NB4 (cell line): ENCODE measurements at regions not wholly inside any gene's neighbourhood (a gene's known extent, or its start where the extent isn't known, plus 50 kb on each side); places are given as distances from the start of the nearest gene placed in this dataset.

ENCODE experiments used
- DNase-seq: peaks from one replicate; pipeline ENCODE4 v3.0.0; 2010; ENCODE audit warnings: low read depth
- H3K4me3 ChIP-seq: one replicate; pipeline ENCODE4 v1.5.1; 2011; ENCODE audit warnings: mild to moderate bottlenecking, low read depth, low read length, moderate library complexity
- CTCF ChIP-seq: IDR thresholded peaks from one replicate; pipeline ENCODE4 v1.5.1; 2012; ENCODE audit warnings: low read depth, low read length
- MYC ChIP-seq: IDR thresholded peaks from 2 replicates; pipeline ENCODE4 v1.6.1; 2011; ENCODE audit warnings: low read depth, low read length
- POLR2A ChIP-seq: IDR thresholded peaks from 2 replicates; pipeline ENCODE4 v1.6.1; 2011; ENCODE audit warnings: mild to moderate bottlenecking; ENCODE audit not compliant: insufficient read length; ENCODE audit errors: extremely low read depth
- TF ChIP-seq, protein P1 (sequence below): IDR thresholded peaks from 2 replicates; pipeline ENCODE4 v1.6.1; 2011; ENCODE audit warnings: low read depth, low read length

DNA sequence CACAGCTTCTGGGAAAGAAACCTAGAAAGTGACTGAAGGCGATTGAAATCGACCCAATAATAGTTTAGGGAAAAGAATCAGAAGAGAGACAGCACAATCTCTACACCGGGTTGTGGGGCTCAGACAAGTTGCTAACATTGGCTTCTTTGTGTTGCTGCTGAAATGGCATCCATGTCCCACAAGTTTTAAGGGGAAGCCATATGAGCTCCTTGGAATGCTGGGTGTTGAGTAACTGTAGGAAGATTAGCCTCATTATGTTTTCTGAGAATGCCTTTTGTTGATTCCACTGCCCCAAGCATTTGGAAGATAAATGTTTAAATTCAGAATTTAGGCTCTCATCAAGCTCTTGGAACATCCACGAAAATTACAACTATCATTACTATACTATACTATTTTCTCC lies 73.4 kb upstream of the NEUROD1 start:
- TF ChIP-seq POLR2A (no peak), MYC (no peak), CTCF (no peak)
- TF ChIP-seq, protein P1, sequence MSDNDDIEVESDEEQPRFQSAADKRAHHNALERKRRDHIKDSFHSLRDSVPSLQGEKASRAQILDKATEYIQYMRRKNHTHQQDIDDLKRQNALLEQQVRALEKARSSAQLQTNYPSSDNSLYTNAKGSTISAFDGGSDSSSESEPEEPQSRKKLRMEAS, result no peak
- H3K4me3 ChIP-seq, result no peak overlapping the region
- no peak for DNase-seq

- H3K4me3 ChIP-seq, result no peak overlapping the region
- DNase-seq, result no peak
- no peak for TF ChIP-seq MYC
- TF ChIP-seq, protein P1, result no peak
- no peak for TF ChIP-seq POLR2A
- TF ChIP-seq CTCF, result no peak
Measured at GRCh38 chr2:181754105-181754504, 73.8 kb upstream of the NEUROD1 start.

DNA sequence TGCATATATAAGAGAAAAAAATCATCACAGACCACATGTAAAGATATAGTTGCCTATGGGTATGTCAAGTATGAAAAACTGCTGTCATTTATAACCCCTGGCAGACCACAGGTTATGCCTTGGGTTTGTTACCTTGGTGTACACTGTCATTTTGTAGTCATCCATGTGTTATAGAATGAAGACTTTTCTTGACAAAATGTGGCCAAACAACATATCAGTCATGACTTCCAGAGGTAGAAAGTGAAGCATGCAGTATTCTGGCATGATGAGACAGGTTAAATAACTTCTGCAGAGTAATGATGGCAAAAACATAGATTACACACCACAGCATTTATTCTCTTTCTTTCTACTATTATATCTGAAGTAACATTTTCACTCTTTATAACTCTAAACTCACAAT lies 74.9 kb upstream of the NEUROD1 start:
- DNase-seq, result no peak
- H3K4me3 ChIP-seq, result no peak overlapping the region
- TF ChIP-seq POLR2A (no peak), MYC (no peak), CTCF (no peak)
- TF ChIP-seq, protein P1, result no peak

- no peak for DNase-seq
- no peak for TF ChIP-seq POLR2A
- TF ChIP-seq, protein P1, result no peak
- TF ChIP-seq MYC, result no peak
- no peak for TF ChIP-seq CTCF
- no peak overlapping the region for H3K4me3 ChIP-seq
Measured at GRCh38 chr2:181760521-181760920, 80.2 kb upstream of the NEUROD1 start.

DNA sequence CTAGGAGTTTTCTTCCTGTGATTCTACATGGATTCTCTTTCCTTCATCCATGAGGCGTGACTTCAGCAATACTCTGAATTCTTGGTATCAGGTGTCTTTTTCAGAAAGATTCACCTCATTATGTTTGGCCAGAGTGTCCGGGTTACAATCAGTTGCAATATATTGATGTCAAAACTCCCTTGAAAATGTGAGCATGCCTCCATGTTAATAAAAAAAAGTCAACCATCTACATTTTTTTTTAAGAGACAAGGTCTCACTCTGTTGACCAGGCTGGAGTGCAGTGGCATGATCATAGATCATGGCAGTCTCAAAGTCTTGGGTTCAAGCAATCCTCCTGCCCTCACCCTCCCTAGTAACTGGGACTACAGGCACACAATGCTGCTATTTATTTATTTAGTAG lies 80.9 kb upstream of the NEUROD1 start:
- no peak overlapping the region for H3K4me3 ChIP-seq
- no peak for DNase-seq
- no peak for TF ChIP-seq MYC
- TF ChIP-seq, protein P1, result no peak
- TF ChIP-seq CTCF, result no peak
- TF ChIP-seq POLR2A, result no peak

DNA sequence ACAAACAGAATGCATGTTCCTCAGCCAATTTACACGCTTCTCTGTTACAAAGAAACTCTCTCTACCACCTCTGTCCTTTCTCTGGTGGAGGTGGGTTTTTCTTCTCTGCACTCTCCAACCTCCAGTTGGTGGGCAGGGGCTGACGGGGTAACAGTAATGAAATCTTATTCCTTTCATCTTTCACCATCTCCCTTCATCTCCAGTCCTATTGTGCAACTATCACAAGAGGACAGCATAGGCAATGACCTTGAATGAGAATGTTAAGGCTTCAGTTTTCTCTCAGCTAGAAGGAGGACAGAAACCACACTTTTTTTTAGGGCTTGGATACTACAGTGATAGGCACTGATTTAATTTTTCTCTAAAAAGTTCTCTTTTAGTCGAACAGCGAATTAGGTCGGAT lies 81.7 kb upstream of the NEUROD1 start:
- TF ChIP-seq, protein P1, result no peak
- TF ChIP-seq CTCF (no peak), POLR2A (no peak), MYC (no peak)
- DNase-seq, result no peak
- no peak overlapping the region for H3K4me3 ChIP-seq
